ENCODE measurements at regions not wholly inside any gene's neighbourhood (a gene's known extent, or its start where the extent isn't known, plus 50 kb on each side); places are given as distances from the start of the nearest gene placed in this dataset.

DNA sequence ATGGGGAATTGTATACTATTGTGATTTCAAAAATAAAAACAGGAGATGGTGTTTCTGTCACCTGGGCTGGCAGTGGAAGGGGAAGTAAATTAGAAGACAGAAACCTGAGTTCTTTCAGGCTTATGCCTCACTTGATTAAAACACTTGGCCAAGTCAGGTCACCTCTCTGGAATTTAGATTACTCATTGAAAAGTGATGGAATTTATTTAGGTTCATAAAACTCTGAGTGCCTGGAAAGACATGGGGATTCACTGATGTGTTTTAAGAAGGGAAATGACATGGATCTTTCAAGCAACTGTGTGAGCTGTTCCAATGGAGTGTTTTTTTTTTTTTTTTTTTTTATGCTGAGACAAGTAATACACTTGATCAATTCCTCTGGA, 400.1 kb downstream of the TMEM135 start:
- no peak overlapping the region for H3K4me3 ChIP-seq (ENCODE audit: low read depth, low read length)
- no peaks in the 10 kb centered on the region for H3K27me3 ChIP-seq (replicated peaks)
- TF ChIP-seq, protein P1, sequence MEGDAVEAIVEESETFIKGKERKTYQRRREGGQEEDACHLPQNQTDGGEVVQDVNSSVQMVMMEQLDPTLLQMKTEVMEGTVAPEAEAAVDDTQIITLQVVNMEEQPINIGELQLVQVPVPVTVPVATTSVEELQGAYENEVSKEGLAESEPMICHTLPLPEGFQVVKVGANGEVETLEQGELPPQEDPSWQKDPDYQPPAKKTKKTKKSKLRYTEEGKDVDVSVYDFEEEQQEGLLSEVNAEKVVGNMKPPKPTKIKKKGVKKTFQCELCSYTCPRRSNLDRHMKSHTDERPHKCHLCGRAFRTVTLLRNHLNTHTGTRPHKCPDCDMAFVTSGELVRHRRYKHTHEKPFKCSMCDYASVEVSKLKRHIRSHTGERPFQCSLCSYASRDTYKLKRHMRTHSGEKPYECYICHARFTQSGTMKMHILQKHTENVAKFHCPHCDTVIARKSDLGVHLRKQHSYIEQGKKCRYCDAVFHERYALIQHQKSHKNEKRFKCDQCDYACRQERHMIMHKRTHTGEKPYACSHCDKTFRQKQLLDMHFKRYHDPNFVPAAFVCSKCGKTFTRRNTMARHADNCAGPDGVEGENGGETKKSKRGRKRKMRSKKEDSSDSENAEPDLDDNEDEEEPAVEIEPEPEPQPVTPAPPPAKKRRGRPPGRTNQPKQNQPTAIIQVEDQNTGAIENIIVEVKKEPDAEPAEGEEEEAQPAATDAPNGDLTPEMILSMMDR (IDR thresholded peaks at IDR 0.05; ENCODE audit: low read depth, low read length, missing control alignments): no peak
- no peaks in the 10 kb centered on the region for H3K36me3 ChIP-seq (replicated peaks)
- in situ Hi-C loops (cut with HindIII; ENCODE audit: low pct_ligation_motif_present, low sequenced_read_pairs): no loop called here
- DNase-seq: no peak
- no peak overlapping the region for H3K27ac ChIP-seq

- H3K36me3 ChIP-seq (replicated peaks): no peaks in the 10 kb centered on the region
- in situ Hi-C loops (cut with HindIII; ENCODE audit: low pct_ligation_motif_present, low sequenced_read_pairs): no loop called here
- TF ChIP-seq, protein P1 (IDR thresholded peaks at IDR 0.05; ENCODE audit: low read depth, low read length, missing control alignments): no peak
- no peaks in the 10 kb centered on the region for H3K27me3 ChIP-seq (replicated peaks)
- H3K27ac ChIP-seq: no peak overlapping the region
- no peak for DNase-seq
- no peak overlapping the region for H3K4me3 ChIP-seq (ENCODE audit: low read depth, low read length)
Observed at GRCh38 chr11:87437133-87437843, 399.6 kb downstream of the TMEM135 start.

DNA sequence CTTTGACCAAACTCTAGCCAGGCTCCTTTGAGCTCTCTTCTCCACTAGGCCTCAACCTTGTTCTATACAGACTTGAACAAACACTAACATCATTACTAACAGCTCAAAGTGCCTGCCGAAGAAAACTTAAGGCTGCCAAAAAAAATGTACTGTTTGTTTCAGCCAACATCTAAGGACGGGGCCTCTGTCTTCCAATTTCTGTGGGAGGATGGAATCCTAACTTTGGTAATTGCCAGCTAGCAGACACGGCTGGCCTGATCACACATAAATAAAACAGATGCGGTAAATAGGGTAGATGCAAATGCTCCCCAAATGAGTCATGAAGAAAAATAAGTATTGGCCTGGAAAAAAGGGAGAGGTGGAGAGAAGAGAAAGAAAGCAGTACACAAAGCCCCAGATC, 394.3 kb downstream of the TMEM135 start:
- TF ChIP-seq, protein P1 (IDR thresholded peaks at IDR 0.05; ENCODE audit: low read depth, low read length, missing control alignments): no peak
- Histone ChIP-seq H3K4me3 (ENCODE audit: low read depth, low read length) (no peak overlapping the region), H3K27me3 (replicated peaks) (no peaks in the 10 kb centered on the region), H3K27ac (no peak overlapping the region), H3K36me3 (replicated peaks) (no peaks in the 10 kb centered on the region)
- no peak for DNase-seq
- in situ Hi-C loops (cut with HindIII; ENCODE audit: low pct_ligation_motif_present, low sequenced_read_pairs): no loop called here

DNA sequence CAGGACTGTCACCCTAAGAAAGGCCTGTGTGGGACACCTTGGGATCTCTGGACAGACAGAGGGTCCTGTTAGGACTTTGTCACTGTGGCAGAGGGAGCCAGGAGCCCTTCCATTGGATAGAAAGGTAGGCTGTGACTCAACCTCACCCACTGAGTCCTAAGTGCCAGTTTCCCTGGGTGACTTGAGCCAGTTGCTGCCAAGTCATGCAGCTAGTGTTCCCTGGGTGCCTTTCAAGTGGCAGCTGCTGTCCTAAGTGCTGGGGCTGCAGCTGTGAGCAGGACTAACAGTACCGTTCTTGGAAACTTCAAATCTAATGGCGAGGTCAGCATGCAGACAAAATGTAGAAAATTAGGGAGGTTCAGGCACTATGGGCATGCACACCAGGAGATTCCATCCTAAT, 393.7 kb downstream of the TMEM135 start:
- no peaks in the 10 kb centered on the region for H3K36me3 ChIP-seq (replicated peaks)
- no peak for DNase-seq
- TF ChIP-seq, protein P1 (IDR thresholded peaks at IDR 0.05; ENCODE audit: low read depth, low read length, missing control alignments): no peak
- no peaks in the 10 kb centered on the region for H3K27me3 ChIP-seq (replicated peaks)
- H3K27ac ChIP-seq: no peak overlapping the region
- in situ Hi-C loops (cut with HindIII; ENCODE audit: low pct_ligation_motif_present, low sequenced_read_pairs): no loop called here
- H3K4me3 ChIP-seq (ENCODE audit: low read depth, low read length): no peak overlapping the region

DNA sequence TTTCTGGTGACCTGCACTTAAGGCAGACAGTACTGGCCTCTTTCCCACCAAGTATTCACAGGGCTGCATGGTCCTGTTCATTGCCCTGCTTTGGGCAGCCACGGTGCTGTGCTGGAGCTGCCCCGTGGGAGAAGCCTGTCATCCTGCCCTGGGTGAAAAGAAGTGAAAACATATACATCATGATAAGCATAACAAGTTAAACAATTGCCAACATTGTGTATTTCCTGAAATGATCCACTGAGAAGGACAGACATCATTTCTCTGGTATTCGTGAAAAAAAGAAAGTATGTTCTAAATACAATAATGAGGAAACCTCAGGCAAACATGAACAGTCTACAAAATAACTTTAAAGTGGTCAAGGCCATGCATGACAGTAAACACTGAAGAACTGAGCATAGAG, 393.1 kb downstream of the TMEM135 start:
- DNase-seq: no peak
- Histone ChIP-seq H3K27ac (no peak overlapping the region), H3K27me3 (replicated peaks) (no peaks in the 10 kb centered on the region), H3K4me3 (ENCODE audit: low read depth, low read length) (no peak overlapping the region), H3K36me3 (replicated peaks) (no peaks in the 10 kb centered on the region)
- TF ChIP-seq, protein P1 (IDR thresholded peaks at IDR 0.05; ENCODE audit: low read depth, low read length, missing control alignments): no peak
- in situ Hi-C loops (cut with HindIII; ENCODE audit: low pct_ligation_motif_present, low sequenced_read_pairs): no loop called here

GRCh38 chr11:87429996-87430395, 392.3 kb downstream of the TMEM135 start:
- no peak overlapping the region for H3K4me3 ChIP-seq (ENCODE audit: low read depth, low read length)
- H3K27ac ChIP-seq: no peak overlapping the region
- no peak for DNase-seq
- H3K36me3 ChIP-seq (replicated peaks): no peaks in the 10 kb centered on the region
- TF ChIP-seq, protein P1 (IDR thresholded peaks at IDR 0.05; ENCODE audit: low read depth, low read length, missing control alignments): no peak
- H3K27me3 ChIP-seq (replicated peaks): no peaks in the 10 kb centered on the region
- in situ Hi-C loops (cut with HindIII; ENCODE audit: low pct_ligation_motif_present, low sequenced_read_pairs): no loop called here
